WTC11 (cell line): ENCODE measurements at regions not wholly inside any gene's neighbourhood (a gene's known extent, or its start where the extent isn't known, plus 50 kb on each side); places are given as distances from the start of the nearest gene placed in this dataset.
A peak's percentile ranks its signal among the peaks of the same experiment; 100 is the strongest.

Source experiments
- ATAC-seq: fragments of 200-7000 bp; cut with Tn5 transposase; 2 replicates; pipeline ENCODE4 v1.10.0; 2021; ENCODE audit warnings: mild to moderate bottlenecking, moderate library complexity
- CTCF ChIA-PET: fragments of 300-600 bp; sonication (Branson Sonifier 250); formaldehyde crosslinking; loops from one replicate; lab custom pipeline; 2021; ENCODE audit warnings: antibody characterized with exemption; lab: Charles Lee
- POLR2A ChIA-PET: fragments of 350-600 bp; sonication (Branson Sonifier 250); formaldehyde crosslinking; loops from one replicate; lab custom pipeline; 2021; ENCODE audit warnings: antibody characterized with exemption; lab: Charles Lee
- DNase-seq: peaks from one replicate; pipeline ENCODE4 v3.0.0; 2021; ENCODE audit warnings: low spot score
- H3K27ac Mint-ChIP-seq: 2 replicates; pipeline ENCODE4 v1.8.0; 2021; ENCODE audit warnings: mixed read lengths
- H3K27me3 Mint-ChIP-seq: 2 replicates; pipeline ENCODE4 v1.8.0; 2021; ENCODE audit warnings: low read depth, mild to moderate bottlenecking, moderate library complexity, mixed read lengths
- H3K36me3 Mint-ChIP-seq: 2 replicates; pipeline ENCODE4 v1.8.0; 2021; ENCODE audit warnings: mixed read lengths
- H3K4me1 Mint-ChIP-seq: 2 replicates; pipeline ENCODE4 v1.8.0; 2022; ENCODE audit warnings: mixed read lengths
- H3K4me3 Mint-ChIP-seq: 2 replicates; pipeline ENCODE4 v1.8.0; 2021; ENCODE audit warnings: mild to moderate bottlenecking, moderate library complexity, mixed read lengths
- H3K9me3 Mint-ChIP-seq: 2 replicates; pipeline ENCODE4 v1.8.0; 2021; ENCODE audit warnings: mixed read lengths
- ARID4B ChIP-seq: sonication (generic); formaldehyde crosslinking; IDR thresholded peaks from 2 replicates; pipeline ENCODE4 v1.8.0; 2023; ENCODE audit warnings: missing genetic modification reagents, mild to moderate bottlenecking, borderline replicate concordance
- ATF6 ChIP-seq: sonication (generic); formaldehyde crosslinking; IDR thresholded peaks from 2 replicates; pipeline ENCODE4 v1.8.1; 2023; ENCODE audit warnings: mild to moderate bottlenecking, missing genetic modification reagents
- CREM ChIP-seq: sonication (generic); formaldehyde crosslinking; IDR thresholded peaks from 2 replicates; pipeline ENCODE4 v1.8.1; 2022; ENCODE audit warnings: mild to moderate bottlenecking, missing genetic modification reagents, moderate library complexity
- ESRRA ChIP-seq: sonication (generic); formaldehyde crosslinking; IDR thresholded peaks from 2 replicates; pipeline ENCODE4 v1.8.1; 2022; ENCODE audit warnings: mild to moderate bottlenecking, missing genetic modification reagents, borderline replicate concordance
- FOXP4 ChIP-seq: sonication (generic); formaldehyde crosslinking; IDR thresholded peaks from 2 replicates; pipeline ENCODE4 v1.8.0; 2022; ENCODE audit warnings: mild to moderate bottlenecking, missing genetic modification reagents
- GABPB1 ChIP-seq: sonication (generic); formaldehyde crosslinking; IDR thresholded peaks from 2 replicates; pipeline ENCODE4 v1.8.1; 2023; ENCODE audit warnings: mild to moderate bottlenecking, missing genetic modification reagents
- NFYB ChIP-seq: sonication (generic); formaldehyde crosslinking; conservative IDR thresholded peaks from 2 replicates; pipeline ENCODE4 v1.8.0; 2022; ENCODE audit warnings: low read depth, missing genetic modification reagents
- NR1H2 ChIP-seq: sonication (generic); formaldehyde crosslinking; IDR thresholded peaks from 2 replicates; pipeline ENCODE4 v1.9.0; 2021; ENCODE audit warnings: mild to moderate bottlenecking, moderate library complexity, missing genetic modification reagents
- NR3C1 ChIP-seq: sonication (generic); formaldehyde crosslinking; conservative IDR thresholded peaks from 2 replicates; pipeline ENCODE4 v1.8.1; 2023; ENCODE audit warnings: low read depth, mild to moderate bottlenecking, missing genetic modification reagents
- SMAD3 ChIP-seq: sonication (generic); formaldehyde crosslinking; IDR thresholded peaks from 2 replicates; pipeline ENCODE4 v1.8.0; 2022; ENCODE audit warnings: missing genetic modification reagents, mild to moderate bottlenecking, borderline replicate concordance
- SP1 ChIP-seq: sonication (generic); formaldehyde crosslinking; conservative IDR thresholded peaks from 2 replicates; pipeline ENCODE4 v1.8.1; 2022; ENCODE audit warnings: missing genetic modification reagents
- TCF7 ChIP-seq: sonication (generic); formaldehyde crosslinking; IDR thresholded peaks from 2 replicates; pipeline ENCODE4 v1.8.0; 2022; ENCODE audit warnings: mild to moderate bottlenecking, low read depth, missing genetic modification reagents, moderate library complexity
- TP53 ChIP-seq: sonication (generic); formaldehyde crosslinking; IDR thresholded peaks from 2 replicates; pipeline ENCODE4 v1.8.1; 2023; ENCODE audit warnings: mild to moderate bottlenecking, missing genetic modification reagents
- ZBTB21 ChIP-seq: sonication (generic); formaldehyde crosslinking; IDR thresholded peaks from 2 replicates; pipeline ENCODE4 v1.8.1; 2023; ENCODE audit warnings: mild to moderate bottlenecking, missing genetic modification reagents, borderline replicate concordance
- ZNF138 ChIP-seq: sonication (generic); formaldehyde crosslinking; conservative IDR thresholded peaks from 2 replicates; pipeline ENCODE4 v1.8.1; 2022; ENCODE audit warnings: mild to moderate bottlenecking, moderate library complexity, missing genetic modification reagents
- ZNF396 ChIP-seq: fragments of 250-450 bp; sonication (Bioruptor Pico); IDR thresholded peaks from 2 replicates; pipeline ENCODE4 v1.8.0; 2021; ENCODE audit warnings: mild to moderate bottlenecking, moderate library complexity, borderline replicate concordance
- ZNF416 ChIP-seq: fragments of 250-450 bp; sonication (Bioruptor Pico); IDR thresholded peaks from 2 replicates; pipeline ENCODE4 v1.9.0; 2021; ENCODE audit warnings: mild to moderate bottlenecking, inconsistent platforms
- ZNF512 ChIP-seq: sonication (generic); formaldehyde crosslinking; IDR thresholded peaks from 2 replicates; pipeline ENCODE4 v1.8.1; 2022; ENCODE audit warnings: missing genetic modification reagents, borderline replicate concordance
- TF ChIP-seq, protein P1 (sequence below): sonication (generic); formaldehyde crosslinking; IDR thresholded peaks from 2 replicates; pipeline ENCODE4 v1.8.0; 2022; ENCODE audit warnings: mild to moderate bottlenecking, missing genetic modification reagents
- TF ChIP-seq, protein P2 (sequence below): sonication (generic); formaldehyde crosslinking; IDR thresholded peaks from 2 replicates; pipeline ENCODE4 v1.8.1; 2022; ENCODE audit warnings: low read depth, missing genetic modification reagents, borderline replicate concordance
- TF ChIP-seq, protein P3 (sequence below): fragments of 250-450 bp; sonication (Bioruptor Pico); IDR thresholded peaks from 2 replicates; pipeline ENCODE4 v1.9.0; 2021; ENCODE audit warnings: mild to moderate bottlenecking

DNA sequence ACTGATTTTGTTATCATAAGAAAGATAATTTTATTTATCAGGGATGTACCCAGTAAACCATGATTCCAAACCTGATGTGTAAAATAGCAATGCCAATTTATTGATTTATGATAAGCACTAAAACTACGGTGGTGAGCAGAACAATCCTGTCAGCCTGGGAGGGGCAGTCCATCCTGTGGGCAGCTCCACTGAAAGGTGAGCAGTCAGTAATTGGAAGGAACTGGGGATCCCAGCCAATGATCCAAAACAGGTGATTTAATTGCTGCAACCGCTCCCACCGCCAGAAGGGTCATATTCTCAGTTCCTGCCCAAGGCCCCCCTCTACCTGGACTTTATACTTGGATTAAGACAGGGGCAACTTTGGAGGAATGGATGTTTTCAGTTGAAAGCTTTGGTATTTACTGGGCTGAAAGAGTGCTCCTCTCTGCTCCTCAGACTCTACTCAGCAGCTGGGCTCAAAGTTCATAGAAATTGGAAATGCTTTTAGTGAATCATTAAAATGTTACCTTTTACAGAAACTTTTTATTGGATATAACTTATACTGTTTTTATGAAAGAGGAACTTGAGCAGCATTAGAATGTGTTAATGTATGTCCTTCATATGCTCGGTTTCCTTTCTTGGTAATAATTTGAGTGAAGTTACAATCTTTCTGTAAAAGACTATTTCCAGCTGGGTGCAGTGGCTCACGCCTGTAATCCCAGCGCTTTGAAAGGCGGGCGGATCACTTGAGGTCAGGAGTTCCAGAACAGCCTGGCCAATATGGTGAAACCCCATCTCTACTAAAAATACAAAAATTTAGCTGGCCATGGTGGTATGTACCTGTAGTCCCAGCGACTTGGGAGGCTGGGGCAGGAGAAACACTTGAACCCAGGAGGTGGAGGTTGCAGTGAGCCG, 198.6 kb upstream of the IL12A start (continued):
- TF ChIP-seq FOXP4 (CRISPR knock-in tag) (no peak), SP1 (CRISPR knock-in tag) (no peak)

- no peak overlapping the region for H3K27ac Mint-ChIP-seq
- no peak for DNase-seq
- CTCF ChIA-PET: no interaction called here
These were observed 197.3 kb upstream of the IL12A start for GRCh38 chr3:159791336-159791735.

More at GRCh38 chr3:159791336-159791735, 197.3 kb upstream of the IL12A start:
- Mint-ChIP-seq H3K4me1 (peaks cover 32% of the 10 kb centered on the region), H3K36me3 (no peaks in the 10 kb centered on the region), H3K9me3 (no peaks in the 10 kb centered on the region)
- POLR2A ChIA-PET: no interaction called here
- ATAC-seq: peak; percentile 38
- TF ChIP-seq SMAD3 (CRISPR knock-in tag): no peak
- no peak for TF ChIP-seq ZNF512 (CRISPR knock-in tag)
- TF ChIP-seq ZNF416 (CRISPR knock-in tag): no peak
- TF ChIP-seq TP53 (CRISPR knock-in tag): no peak
- TF ChIP-seq ARID4B: no peak
- TF ChIP-seq, protein P1, sequence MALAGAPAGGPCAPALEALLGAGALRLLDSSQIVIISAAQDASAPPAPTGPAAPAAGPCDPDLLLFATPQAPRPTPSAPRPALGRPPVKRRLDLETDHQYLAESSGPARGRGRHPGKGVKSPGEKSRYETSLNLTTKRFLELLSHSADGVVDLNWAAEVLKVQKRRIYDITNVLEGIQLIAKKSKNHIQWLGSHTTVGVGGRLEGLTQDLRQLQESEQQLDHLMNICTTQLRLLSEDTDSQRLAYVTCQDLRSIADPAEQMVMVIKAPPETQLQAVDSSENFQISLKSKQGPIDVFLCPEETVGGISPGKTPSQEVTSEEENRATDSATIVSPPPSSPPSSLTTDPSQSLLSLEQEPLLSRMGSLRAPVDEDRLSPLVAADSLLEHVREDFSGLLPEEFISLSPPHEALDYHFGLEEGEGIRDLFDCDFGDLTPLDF (CRISPR knock-in tag): no peak
- TF ChIP-seq NR1H2 (CRISPR knock-in tag): no peak
- TF ChIP-seq ZBTB21 (CRISPR knock-in tag): no peak
- TF ChIP-seq NR3C1 (CRISPR knock-in tag): no peak
- TF ChIP-seq ESRRA (CRISPR knock-in tag): no peak
- TF ChIP-seq GABPB1: no peak
- TF ChIP-seq, protein P2, sequence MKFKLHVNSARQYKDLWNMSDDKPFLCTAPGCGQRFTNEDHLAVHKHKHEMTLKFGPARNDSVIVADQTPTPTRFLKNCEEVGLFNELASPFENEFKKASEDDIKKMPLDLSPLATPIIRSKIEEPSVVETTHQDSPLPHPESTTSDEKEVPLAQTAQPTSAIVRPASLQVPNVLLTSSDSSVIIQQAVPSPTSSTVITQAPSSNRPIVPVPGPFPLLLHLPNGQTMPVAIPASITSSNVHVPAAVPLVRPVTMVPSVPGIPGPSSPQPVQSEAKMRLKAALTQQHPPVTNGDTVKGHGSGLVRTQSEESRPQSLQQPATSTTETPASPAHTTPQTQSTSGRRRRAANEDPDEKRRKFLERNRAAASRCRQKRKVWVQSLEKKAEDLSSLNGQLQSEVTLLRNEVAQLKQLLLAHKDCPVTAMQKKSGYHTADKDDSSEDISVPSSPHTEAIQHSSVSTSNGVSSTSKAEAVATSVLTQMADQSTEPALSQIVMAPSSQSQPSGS: no peak
- no peak for TF ChIP-seq ZNF396
- no peak for TF ChIP-seq ZNF138 (CRISPR knock-in tag)
- TF ChIP-seq, protein P3, sequence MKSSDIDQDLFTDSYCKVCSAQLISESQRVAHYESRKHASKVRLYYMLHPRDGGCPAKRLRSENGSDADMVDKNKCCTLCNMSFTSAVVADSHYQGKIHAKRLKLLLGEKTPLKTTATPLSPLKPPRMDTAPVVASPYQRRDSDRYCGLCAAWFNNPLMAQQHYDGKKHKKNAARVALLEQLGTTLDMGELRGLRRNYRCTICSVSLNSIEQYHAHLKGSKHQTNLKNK: no peak
- no peak for TF ChIP-seq CREM (CRISPR knock-in tag)
- TF ChIP-seq TCF7 (CRISPR knock-in tag): no peak
- no peak for TF ChIP-seq NFYB
- TF ChIP-seq ATF6 (CRISPR knock-in tag): no peak
- TF ChIP-seq, all 79 proteins: peak for 0
- Mint-ChIP-seq H3K27me3 (no peaks in the 10 kb centered on the region; the same call in 1 of the 2 replicates), H3K4me3 (no peak overlapping the region)
